PC-9 (cell line): ENCODE measurements at regions not wholly inside any gene's neighbourhood (a gene's known extent, or its start where the extent isn't known, plus 50 kb on each side); places are given as distances from the start of the nearest gene placed in this dataset.
"Not testable (repeated sequence)": the region's sequence is repeated elsewhere in the genome, so short reads cannot be mapped to it uniquely, and the experiment has no call there.

ENCODE experiments used
- BruUV-seq: library from RNA; stranded (reverse); fragments of 400-500 nt; replicated peaks from 2 replicates; lab custom pipeline; 2021; lab: Mats Ljungman, UMichigan
- CTCF ChIA-PET: fragments of 300-600 bp; sonication (Branson Sonifier 250); formaldehyde crosslinking; loops from one replicate; lab custom pipeline; 2022; ENCODE audit warnings: antibody characterized with exemption; lab: Charles Lee
- POLR2A ChIA-PET: fragments of 300-600 bp; sonication (Branson Sonifier 250); formaldehyde crosslinking; loops from one replicate; lab custom pipeline; 2022; ENCODE audit warnings: antibody characterized with exemption; ENCODE audit not compliant: unreplicated experiment; lab: Charles Lee
- DNase-seq, 2 experiments: peaks; one replicate each; pipeline versions ENCODE4 v3.0.0 to v3.0.0-alpha.2; 2015 to 2022; ENCODE audit warnings: mixed read lengths in 1 of 2
- H2AFZ ChIP-seq: fragments of 200-600 bp; sonication (generic); 2 replicates; pipeline ENCODE4 v1.8.1; 2017; ENCODE audit warnings: antibody characterized with exemption
- H3F3A ChIP-seq: fragments of 200-600 bp; sonication (generic); 2 replicates; pipeline ENCODE4 v1.8.1; 2017; ENCODE audit warnings: antibody characterized with exemption, mild to moderate bottlenecking, low read depth; ENCODE audit not compliant: insufficient read depth
- H3K27ac ChIP-seq: fragments of 200-600 bp; sonication (generic); 2 replicates; pipeline ENCODE4 v1.6.1; 2016; ENCODE audit warnings: mixed run types
- H3K27me3 ChIP-seq: fragments of 200-600 bp; sonication (generic); 2 replicates; pipeline ENCODE4 v1.6.1; 2016; ENCODE audit warnings: low read depth, mixed run types; ENCODE audit not compliant: insufficient read depth
- H3K36me3 ChIP-seq: fragments of 200-600 bp; sonication (generic); 2 replicates; pipeline ENCODE4 v1.6.1; 2016; ENCODE audit warnings: low read depth, mixed run types
- H3K4me1 ChIP-seq: fragments of 200-600 bp; sonication (generic); replicated peaks from 2 replicates; pipeline ENCODE4 v1.6.1; 2016; ENCODE audit warnings: mixed run types; ENCODE audit not compliant: insufficient read depth
- H3K4me2 ChIP-seq: fragments of 200-600 bp; sonication (generic); 2 replicates; pipeline ENCODE4 v1.6.1; 2017; ENCODE audit warnings: mixed run types
- H3K4me3 ChIP-seq: fragments of 200-600 bp; sonication (generic); 2 replicates; pipeline ENCODE4 v1.6.1; 2016; ENCODE audit warnings: mixed run types
- H3K79me2 ChIP-seq: fragments of 200-600 bp; sonication (generic); 2 replicates; pipeline ENCODE4 v1.6.1; 2017; ENCODE audit warnings: low read depth, mixed run types
- H3K9me2 ChIP-seq: fragments of 200-600 bp; sonication (generic); 2 replicates; pipeline ENCODE4 v1.8.1; 2017; ENCODE audit warnings: mild to moderate bottlenecking; ENCODE audit not compliant: insufficient read depth
- H3K9me3 ChIP-seq: fragments of 200-600 bp; sonication (generic); 2 replicates; pipeline ENCODE4 v1.8.1; 2016; ENCODE audit warnings: low read depth; ENCODE audit not compliant: insufficient read depth
- H4K20me1 ChIP-seq: fragments of 200-600 bp; sonication (generic); 2 replicates; pipeline ENCODE4 v1.8.1; 2017; ENCODE audit not compliant: insufficient read depth
- EZH2 ChIP-seq: fragments of 200-600 bp; sonication (generic); IDR thresholded peaks from 2 replicates; pipeline ENCODE4 v1.8.0; 2017; ENCODE audit warnings: antibody characterized with exemption, low read depth
- intact Hi-C: fragments of 100-400 bp; cut with micrococcal nuclease; formaldehyde crosslinking; loops from one replicate; pipeline ENCODE4 v1.10.0; 2022; ENCODE audit not compliant: unreplicated experiment
- TF ChIP-seq, protein P1 (sequence below): fragments of 200-600 bp; sonication (generic); conservative IDR thresholded peaks from 2 replicates; pipeline ENCODE4 v1.6.1; 2017; ENCODE audit warnings: mixed run types, antibody characterized with exemption, mild to moderate bottlenecking, moderate library complexity

DNA sequence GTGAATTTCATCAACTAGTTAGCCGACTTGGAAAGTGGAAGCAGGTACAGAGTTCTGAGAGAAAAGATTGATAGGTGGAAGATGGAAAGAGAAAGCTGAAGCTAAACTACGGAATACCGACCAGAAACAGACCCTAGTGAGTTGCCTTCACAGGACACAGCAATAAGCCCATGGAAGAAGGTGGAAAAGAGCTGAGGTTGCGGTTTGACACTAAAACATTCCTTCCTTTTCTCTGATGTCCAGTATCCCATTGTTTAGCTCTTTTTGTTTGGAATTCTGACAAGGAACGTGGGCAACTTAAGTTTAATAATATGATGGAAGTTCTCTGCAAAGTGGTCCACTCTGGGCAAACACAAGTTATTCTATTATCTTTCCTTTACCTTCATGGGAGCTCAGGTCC lies 110.1 kb upstream of the ADTRP start:
- no TSS peak for BruUV-seq
- no peaks in the 10 kb centered on the region for H3K9me3 ChIP-seq
- H3K79me2 ChIP-seq, result no peaks in the 10 kb centered on the region
- no peak overlapping the region for H3K4me2 ChIP-seq
- no peak overlapping the region for H2AFZ ChIP-seq
- no peak for DNase-seq
- no peak overlapping the region for H3K4me3 ChIP-seq
- H3K4me1 ChIP-seq, result no peaks in the 10 kb centered on the region
- TF ChIP-seq, protein P1, sequence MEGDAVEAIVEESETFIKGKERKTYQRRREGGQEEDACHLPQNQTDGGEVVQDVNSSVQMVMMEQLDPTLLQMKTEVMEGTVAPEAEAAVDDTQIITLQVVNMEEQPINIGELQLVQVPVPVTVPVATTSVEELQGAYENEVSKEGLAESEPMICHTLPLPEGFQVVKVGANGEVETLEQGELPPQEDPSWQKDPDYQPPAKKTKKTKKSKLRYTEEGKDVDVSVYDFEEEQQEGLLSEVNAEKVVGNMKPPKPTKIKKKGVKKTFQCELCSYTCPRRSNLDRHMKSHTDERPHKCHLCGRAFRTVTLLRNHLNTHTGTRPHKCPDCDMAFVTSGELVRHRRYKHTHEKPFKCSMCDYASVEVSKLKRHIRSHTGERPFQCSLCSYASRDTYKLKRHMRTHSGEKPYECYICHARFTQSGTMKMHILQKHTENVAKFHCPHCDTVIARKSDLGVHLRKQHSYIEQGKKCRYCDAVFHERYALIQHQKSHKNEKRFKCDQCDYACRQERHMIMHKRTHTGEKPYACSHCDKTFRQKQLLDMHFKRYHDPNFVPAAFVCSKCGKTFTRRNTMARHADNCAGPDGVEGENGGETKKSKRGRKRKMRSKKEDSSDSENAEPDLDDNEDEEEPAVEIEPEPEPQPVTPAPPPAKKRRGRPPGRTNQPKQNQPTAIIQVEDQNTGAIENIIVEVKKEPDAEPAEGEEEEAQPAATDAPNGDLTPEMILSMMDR, result no peak
- no peak for TF ChIP-seq EZH2
- no peaks in the 10 kb centered on the region for H3K27me3 ChIP-seq
- H3K27ac ChIP-seq, result no peak overlapping the region
- peaks cover 3% of the 10 kb centered on the region; the same call in 1 of the 2 replicates for H3K9me2 ChIP-seq
- no peaks in the 10 kb centered on the region for H4K20me1 ChIP-seq
- CTCF ChIA-PET, result no interaction called here
- intact Hi-C loops, result no loop called here
- H3K36me3 ChIP-seq, result no peaks in the 10 kb centered on the region
- no peaks in the 10 kb centered on the region for H3F3A ChIP-seq
- POLR2A ChIA-PET, result no interaction called here

DNA sequence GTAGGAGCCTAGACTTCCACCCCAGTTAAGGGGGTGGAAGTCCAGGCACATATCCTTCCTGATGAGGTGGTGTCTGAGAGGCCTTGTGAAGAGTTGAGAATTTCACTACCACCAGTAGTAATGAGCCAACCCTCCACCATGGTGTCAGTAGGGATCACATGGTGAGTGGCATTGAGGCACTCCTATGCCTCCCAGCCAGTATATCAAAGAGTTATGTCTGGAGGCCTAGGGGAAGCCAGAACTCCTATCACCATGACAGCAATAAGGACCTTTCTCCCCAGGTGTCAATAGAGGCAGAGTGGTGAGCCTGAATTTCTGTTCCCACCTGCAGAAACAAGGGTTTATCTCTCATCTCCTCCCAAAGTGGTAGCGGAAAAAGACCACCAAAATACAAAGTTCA lies 106.6 kb upstream of the ADTRP start:
- H3K27me3 ChIP-seq, result no peaks in the 10 kb centered on the region
- no peak overlapping the region for H3K4me3 ChIP-seq
- intact Hi-C loops, result no loop called here
- TF ChIP-seq EZH2, result no peak
- H2AFZ ChIP-seq, result no peak overlapping the region
- 0 out of 2 replicates have a peak, but pooled peaks cover 3% of the 10 kb centered on the region for H3K9me2 ChIP-seq
- no TSS peak for BruUV-seq
- DNase-seq, result no peak
- ChIA-PET CTCF (no interaction called here), POLR2A (no interaction called here)
- no peaks in the 10 kb centered on the region for H3K4me1 ChIP-seq
- no peaks in the 10 kb centered on the region for H3K79me2 ChIP-seq
- H3K27ac ChIP-seq, result no peak overlapping the region
- H3K4me2 ChIP-seq, result no peak overlapping the region
- no peaks in the 10 kb centered on the region for H4K20me1 ChIP-seq
- H3K36me3 ChIP-seq, result no peaks in the 10 kb centered on the region
- no peaks in the 10 kb centered on the region for H3F3A ChIP-seq
- H3K9me3 ChIP-seq, result peaks cover 8% of the 10 kb centered on the region; the same call in 1 of the 2 replicates

DNA sequence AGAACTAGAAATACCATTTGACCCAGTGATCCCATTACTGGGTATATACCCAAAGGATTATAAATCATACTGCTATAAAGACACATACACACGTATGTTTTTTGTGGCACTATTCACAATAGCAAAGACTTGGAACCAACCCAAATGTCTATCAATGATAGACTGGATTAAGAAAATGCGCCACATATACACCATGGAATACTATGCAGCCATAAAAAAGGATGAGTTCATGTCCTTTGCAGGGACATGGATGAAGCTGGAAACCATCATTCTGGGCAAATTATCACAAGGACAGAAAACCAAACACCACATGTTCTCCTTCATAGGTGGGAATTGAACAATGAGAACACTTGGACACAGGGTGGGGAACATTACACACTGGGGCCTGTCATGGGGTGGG lies 104.9 kb upstream of the ADTRP start:
- H3K27me3 ChIP-seq, BruUV-seq, H3K4me3 ChIP-seq, H3F3A ChIP-seq, intact Hi-C loops, H3K9me3 ChIP-seq, H3K4me1 ChIP-seq, DNase-seq, H2AFZ ChIP-seq, CTCF ChIA-PET, H3K27ac ChIP-seq, H4K20me1 ChIP-seq, H3K79me2 ChIP-seq, H3K9me2 ChIP-seq, POLR2A ChIA-PET, H3K4me2 ChIP-seq, H3K36me3 ChIP-seq: not testable (repeated sequence)

DNA sequence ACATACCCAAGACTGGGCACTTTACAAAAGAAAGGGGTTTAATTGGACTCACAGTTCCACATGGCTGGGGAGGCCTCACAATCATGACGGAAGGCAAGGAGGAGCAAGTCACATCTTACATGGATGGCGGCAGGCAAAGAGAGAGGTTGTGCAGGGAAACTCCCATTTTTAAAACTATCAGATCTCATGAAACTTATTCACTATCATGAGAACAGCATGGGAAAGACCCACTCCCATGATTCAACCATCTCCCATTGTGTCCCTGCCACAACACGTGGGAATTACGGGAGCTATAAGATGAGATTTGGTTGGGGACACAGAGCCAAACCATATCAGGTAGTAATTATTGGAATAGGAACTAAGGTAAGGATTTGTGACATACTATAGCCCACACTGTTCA lies 101.6 kb upstream of the ADTRP start:
- H2AFZ ChIP-seq, DNase-seq, intact Hi-C loops, H3K9me3 ChIP-seq, H3K4me2 ChIP-seq, H3K27ac ChIP-seq, H3K27me3 ChIP-seq, BruUV-seq, H3K79me2 ChIP-seq, CTCF ChIA-PET, H3F3A ChIP-seq, H3K4me3 ChIP-seq, H4K20me1 ChIP-seq, H3K36me3 ChIP-seq, H3K4me1 ChIP-seq, H3K9me2 ChIP-seq: not testable (repeated sequence)
- POLR2A ChIA-PET, result interaction anchor here (0.7 kb wide), 1 partner anchor 71 kb away, joined by 4 read pairs; no protein-coding TSS in a partner anchor
